HEK293 (cell line): ENCODE measurements at regions not wholly inside any gene's neighbourhood (a gene's known extent, or its start where the extent isn't known, plus 50 kb on each side); places are given as distances from the start of the nearest gene placed in this dataset.

Experiments used
- GLI4 ChIP-seq: fragments of 450-650 bp; formaldehyde crosslinking; IDR thresholded peaks from 2 replicates; pipeline ENCODE4 v1.5.1; 2016; ENCODE audit warnings: missing biosample characterization, missing genetic modification characterization
- MEIS1 ChIP-seq: sonication (generic); formaldehyde crosslinking; IDR thresholded peaks from 2 replicates; pipeline ENCODE4 v1.8.1; 2022; ENCODE audit warnings: missing genetic modification reagents, mild to moderate bottlenecking, borderline replicate concordance
- SP2 ChIP-seq: fragments of 450-650 bp; formaldehyde crosslinking; IDR thresholded peaks from 2 replicates; pipeline ENCODE4 v1.5.1; 2016; ENCODE audit warnings: missing biosample characterization, missing genetic modification characterization
- YY1 ChIP-seq: fragments of 450-650 bp; formaldehyde crosslinking; IDR thresholded peaks from 2 replicates; pipeline ENCODE4 v1.5.1; 2018; ENCODE audit warnings: missing biosample characterization, missing genetic modification characterization
- ZBTB48 ChIP-seq: fragments of 450-650 bp; formaldehyde crosslinking; IDR thresholded peaks from 2 replicates; pipeline ENCODE4 v1.5.1; 2016; ENCODE audit warnings: missing biosample characterization, missing genetic modification characterization
- ZNF121 ChIP-seq: fragments of 450-650 bp; formaldehyde crosslinking; IDR thresholded peaks from 2 replicates; pipeline ENCODE4 v1.5.1; 2016; ENCODE audit warnings: missing biosample characterization, missing genetic modification characterization
- ZNF133 ChIP-seq: fragments of 450-650 bp; formaldehyde crosslinking; IDR thresholded peaks from 2 replicates; pipeline ENCODE4 v1.5.1; 2016; ENCODE audit warnings: missing biosample characterization, missing genetic modification characterization
- ZNF302 ChIP-seq: fragments of 450-650 bp; formaldehyde crosslinking; IDR thresholded peaks from 2 replicates; pipeline ENCODE4 v1.5.1; 2016; ENCODE audit warnings: missing biosample characterization, missing genetic modification characterization, low read depth
- TF ChIP-seq, protein P1 (sequence below): fragments of 450-650 bp; formaldehyde crosslinking; IDR thresholded peaks from 2 replicates; pipeline ENCODE4 v1.5.1; 2016; ENCODE audit warnings: missing biosample characterization, missing genetic modification characterization
- TF ChIP-seq, protein P2 (sequence below): fragments of 450-650 bp; formaldehyde crosslinking; IDR thresholded peaks from 2 replicates; pipeline ENCODE4 v1.5.1; 2016; ENCODE audit warnings: missing biosample characterization, missing genetic modification characterization
- TF ChIP-seq, protein P3 (sequence below): fragments of 450-650 bp; formaldehyde crosslinking; IDR thresholded peaks from 2 replicates; pipeline ENCODE4 v1.5.1; 2017; ENCODE audit warnings: missing biosample characterization, missing genetic modification characterization
- TF ChIP-seq, protein P4 (sequence below): fragments of 450-650 bp; formaldehyde crosslinking; IDR thresholded peaks from 2 replicates; pipeline ENCODE4 v1.5.1; 2016; ENCODE audit warnings: missing biosample characterization, missing genetic modification characterization

DNA sequence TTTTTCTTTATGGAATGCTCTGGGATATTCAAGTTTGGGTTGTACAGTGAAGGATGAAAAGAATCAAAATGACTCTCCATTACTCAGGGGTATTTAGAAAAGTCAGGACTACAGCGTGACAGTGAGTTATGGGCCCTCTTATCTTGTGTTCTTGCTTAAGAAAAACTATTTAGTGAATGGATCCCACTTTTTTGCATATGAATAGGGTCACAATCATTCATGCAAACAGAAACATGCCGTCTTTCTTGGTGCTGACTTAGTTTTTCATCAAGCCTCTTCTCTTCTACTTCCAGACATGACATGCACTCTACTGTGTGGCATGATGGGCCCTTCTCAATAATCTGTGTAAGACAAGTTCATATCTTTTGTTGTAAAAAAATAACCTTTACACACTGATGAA, 488.4 kb upstream of the MMS22L start:
- TF ChIP-seq ZNF302 (tag by site-specific recombination): no peak
- TF ChIP-seq, protein P1, sequence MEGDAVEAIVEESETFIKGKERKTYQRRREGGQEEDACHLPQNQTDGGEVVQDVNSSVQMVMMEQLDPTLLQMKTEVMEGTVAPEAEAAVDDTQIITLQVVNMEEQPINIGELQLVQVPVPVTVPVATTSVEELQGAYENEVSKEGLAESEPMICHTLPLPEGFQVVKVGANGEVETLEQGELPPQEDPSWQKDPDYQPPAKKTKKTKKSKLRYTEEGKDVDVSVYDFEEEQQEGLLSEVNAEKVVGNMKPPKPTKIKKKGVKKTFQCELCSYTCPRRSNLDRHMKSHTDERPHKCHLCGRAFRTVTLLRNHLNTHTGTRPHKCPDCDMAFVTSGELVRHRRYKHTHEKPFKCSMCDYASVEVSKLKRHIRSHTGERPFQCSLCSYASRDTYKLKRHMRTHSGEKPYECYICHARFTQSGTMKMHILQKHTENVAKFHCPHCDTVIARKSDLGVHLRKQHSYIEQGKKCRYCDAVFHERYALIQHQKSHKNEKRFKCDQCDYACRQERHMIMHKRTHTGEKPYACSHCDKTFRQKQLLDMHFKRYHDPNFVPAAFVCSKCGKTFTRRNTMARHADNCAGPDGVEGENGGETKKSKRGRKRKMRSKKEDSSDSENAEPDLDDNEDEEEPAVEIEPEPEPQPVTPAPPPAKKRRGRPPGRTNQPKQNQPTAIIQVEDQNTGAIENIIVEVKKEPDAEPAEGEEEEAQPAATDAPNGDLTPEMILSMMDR (tag by site-specific recombination): no peak
- TF ChIP-seq, protein P2, sequence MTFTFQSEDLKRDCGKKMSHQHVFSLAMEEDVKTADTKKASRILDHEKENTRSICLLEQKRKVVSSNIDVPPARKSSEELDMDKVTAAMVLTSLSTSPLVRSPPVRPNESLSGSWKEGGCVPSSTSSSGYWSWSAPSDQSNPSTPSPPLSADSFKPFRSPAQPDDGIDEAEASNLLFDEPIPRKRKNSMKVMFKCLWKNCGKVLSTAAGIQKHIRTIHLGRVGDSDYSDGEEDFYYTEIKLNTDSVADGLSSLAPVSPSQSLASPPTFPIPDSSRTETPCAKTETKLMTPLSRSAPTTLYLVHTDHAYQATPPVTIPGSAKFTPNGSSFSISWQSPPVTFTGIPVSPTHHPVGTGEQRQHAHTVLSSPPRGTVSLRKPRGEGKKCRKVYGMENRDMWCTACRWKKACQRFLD (tag by site-specific recombination): no peak
- no peak for TF ChIP-seq ZNF121 (tag by site-specific recombination)
- no peak for TF ChIP-seq SP2 (tag by site-specific recombination)
- TF ChIP-seq ZNF133 (tag by site-specific recombination): no peak
- TF ChIP-seq ZBTB48: no peak
- TF ChIP-seq YY1 (tag by site-specific recombination): no peak
- TF ChIP-seq MEIS1 (CRISPR knock-in tag): no peak
- TF ChIP-seq, protein P3, sequence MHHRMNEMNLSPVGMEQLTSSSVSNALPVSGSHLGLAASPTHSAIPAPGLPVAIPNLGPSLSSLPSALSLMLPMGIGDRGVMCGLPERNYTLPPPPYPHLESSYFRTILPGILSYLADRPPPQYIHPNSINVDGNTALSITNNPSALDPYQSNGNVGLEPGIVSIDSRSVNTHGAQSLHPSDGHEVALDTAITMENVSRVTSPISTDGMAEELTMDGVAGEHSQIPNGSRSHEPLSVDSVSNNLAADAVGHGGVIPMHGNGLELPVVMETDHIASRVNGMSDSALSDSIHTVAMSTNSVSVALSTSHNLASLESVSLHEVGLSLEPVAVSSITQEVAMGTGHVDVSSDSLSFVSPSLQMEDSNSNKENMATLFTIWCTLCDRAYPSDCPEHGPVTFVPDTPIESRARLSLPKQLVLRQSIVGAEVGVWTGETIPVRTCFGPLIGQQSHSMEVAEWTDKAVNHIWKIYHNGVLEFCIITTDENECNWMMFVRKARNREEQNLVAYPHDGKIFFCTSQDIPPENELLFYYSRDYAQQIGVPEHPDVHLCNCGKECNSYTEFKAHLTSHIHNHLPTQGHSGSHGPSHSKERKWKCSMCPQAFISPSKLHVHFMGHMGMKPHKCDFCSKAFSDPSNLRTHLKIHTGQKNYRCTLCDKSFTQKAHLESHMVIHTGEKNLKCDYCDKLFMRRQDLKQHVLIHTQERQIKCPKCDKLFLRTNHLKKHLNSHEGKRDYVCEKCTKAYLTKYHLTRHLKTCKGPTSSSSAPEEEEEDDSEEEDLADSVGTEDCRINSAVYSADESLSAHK (tag by site-specific recombination): no peak
- no peak for TF ChIP-seq GLI4 (tag by site-specific recombination)
- TF ChIP-seq, protein P4, sequence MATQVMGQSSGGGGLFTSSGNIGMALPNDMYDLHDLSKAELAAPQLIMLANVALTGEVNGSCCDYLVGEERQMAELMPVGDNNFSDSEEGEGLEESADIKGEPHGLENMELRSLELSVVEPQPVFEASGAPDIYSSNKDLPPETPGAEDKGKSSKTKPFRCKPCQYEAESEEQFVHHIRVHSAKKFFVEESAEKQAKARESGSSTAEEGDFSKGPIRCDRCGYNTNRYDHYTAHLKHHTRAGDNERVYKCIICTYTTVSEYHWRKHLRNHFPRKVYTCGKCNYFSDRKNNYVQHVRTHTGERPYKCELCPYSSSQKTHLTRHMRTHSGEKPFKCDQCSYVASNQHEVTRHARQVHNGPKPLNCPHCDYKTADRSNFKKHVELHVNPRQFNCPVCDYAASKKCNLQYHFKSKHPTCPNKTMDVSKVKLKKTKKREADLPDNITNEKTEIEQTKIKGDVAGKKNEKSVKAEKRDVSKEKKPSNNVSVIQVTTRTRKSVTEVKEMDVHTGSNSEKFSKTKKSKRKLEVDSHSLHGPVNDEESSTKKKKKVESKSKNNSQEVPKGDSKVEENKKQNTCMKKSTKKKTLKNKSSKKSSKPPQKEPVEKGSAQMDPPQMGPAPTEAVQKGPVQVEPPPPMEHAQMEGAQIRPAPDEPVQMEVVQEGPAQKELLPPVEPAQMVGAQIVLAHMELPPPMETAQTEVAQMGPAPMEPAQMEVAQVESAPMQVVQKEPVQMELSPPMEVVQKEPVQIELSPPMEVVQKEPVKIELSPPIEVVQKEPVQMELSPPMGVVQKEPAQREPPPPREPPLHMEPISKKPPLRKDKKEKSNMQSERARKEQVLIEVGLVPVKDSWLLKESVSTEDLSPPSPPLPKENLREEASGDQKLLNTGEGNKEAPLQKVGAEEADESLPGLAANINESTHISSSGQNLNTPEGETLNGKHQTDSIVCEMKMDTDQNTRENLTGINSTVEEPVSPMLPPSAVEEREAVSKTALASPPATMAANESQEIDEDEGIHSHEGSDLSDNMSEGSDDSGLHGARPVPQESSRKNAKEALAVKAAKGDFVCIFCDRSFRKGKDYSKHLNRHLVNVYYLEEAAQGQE (tag by site-specific recombination): no peak
